B cell (primary cell): ENCODE measurements at regions not wholly inside any gene's neighbourhood (a gene's known extent, or its start where the extent isn't known, plus 50 kb on each side); places are given as distances from the start of the nearest gene placed in this dataset.
"Not testable (repeated sequence)": the region's sequence is repeated elsewhere in the genome, so short reads cannot be mapped to it uniquely, and the experiment has no call there.

Source experiments
- ATAC-seq: fragments of 200-7000 bp; cut with Tn5 transposase; one replicate; pipeline ENCODE4 v1.10.0; 2021; ENCODE audit warnings: low read depth, mild to moderate bottlenecking, moderate number of reproducible peaks, moderate library complexity
- CTCF ChIA-PET: fragments of 350-600 bp; sonication (Branson Sonifier 250); formaldehyde crosslinking; loops from one replicate; lab custom pipeline; 2021; ENCODE audit warnings: antibody characterized with exemption, inconsistent platforms; lab: Charles Lee
- POLR2A ChIA-PET: fragments of 350-600 bp; sonication (Branson Sonifier 250); formaldehyde crosslinking; loops from one replicate; lab custom pipeline; 2021; ENCODE audit warnings: antibody characterized with exemption; lab: Charles Lee
- DNase-seq: peaks from one replicate; pipeline ENCODE4 v3.0.0; 2013
- H2AFZ ChIP-seq: 2 replicates; pipeline ENCODE4 v1.6.1; 2012; ENCODE audit warnings: mild to moderate bottlenecking, low read depth, low read length; ENCODE audit not compliant: insufficient read depth, poor library complexity, severe bottlenecking
- H3K27ac ChIP-seq, 2 donors: 1 replicate in 1 of 2; 2 replicates in 1 of 2; pipeline ENCODE4 v1.5.1; 2012 to 2013; ENCODE audit warnings: low read length in 2 of 2, mild to moderate bottlenecking in 2 of 2, moderate library complexity in 1 of 2
- H3K27me3 ChIP-seq, 4 experiments: fragments of 200-600 bp in 1 of 4; sonication (generic) in 1 of 4; replicated peaks in 1 of 4; 1 replicate in 2 of 4; 2 replicates in 2 of 4; pipeline versions ENCODE4 v1.6.1 to v1.7.0; 2013 to 2016; ENCODE audit warnings: low read length in 3 of 4, mild to moderate bottlenecking in 2 of 4, mixed read lengths in 1 of 4, moderate library complexity in 1 of 4; ENCODE audit not compliant: insufficient read depth in 4 of 4, control insufficient read depth in 3 of 4; ENCODE audit errors: control extremely low read depth in 1 of 4
- H3K36me3 ChIP-seq, 2 experiments: replicated peaks in 1 of 2; 1 replicate in 1 of 2; 2 replicates in 1 of 2; pipeline versions ENCODE4 v1.6.1 to v1.7.1; 2013; ENCODE audit warnings: low read length in 1 of 2; ENCODE audit not compliant: insufficient read depth in 2 of 2, control insufficient read depth in 1 of 2; ENCODE audit errors: control extremely low read depth in 1 of 2, extremely low read depth in 1 of 2
- H3K4me1 ChIP-seq, 2 donors: fragments of 200-600 bp in 1 of 2; sonication (generic) in 1 of 2; 1 replicate in 1 of 2; 2 replicates in 1 of 2; pipeline versions ENCODE4 v1.5.1 to v1.6.1; 2013 to 2017; ENCODE audit warnings: low read length in 2 of 2; ENCODE audit not compliant: control insufficient read depth in 2 of 2, insufficient read depth in 2 of 2
- H3K4me2 ChIP-seq: replicated peaks from 2 replicates; pipeline ENCODE3; 2012; ENCODE audit warnings: mild to moderate bottlenecking, low read depth, low read length; ENCODE audit not compliant: poor library complexity, severe bottlenecking
- H3K4me3 ChIP-seq, 5 experiments: fragments of 200-600 bp in 1 of 5; sonication (generic) in 1 of 5; 1 replicate in 3 of 5; 2 replicates in 2 of 5; pipeline versions ENCODE4 v1.5.1 to v1.7.0; 2011 to 2016; ENCODE audit warnings: low read length in 4 of 5, mild to moderate bottlenecking in 4 of 5, low read depth in 2 of 5, control low read depth in 1 of 5, moderate library complexity in 1 of 5; ENCODE audit not compliant: insufficient read depth in 1 of 5; ENCODE audit errors: control extremely low read depth in 1 of 5, extremely low read depth in 1 of 5
- H3K79me2 ChIP-seq: fragments of 200-600 bp; sonication (generic); one replicate; pipeline ENCODE4 v1.6.0; 2016; ENCODE audit warnings: low read length; ENCODE audit not compliant: control insufficient read depth, insufficient read depth
- H3K9ac ChIP-seq: fragments of 200-600 bp; sonication (generic); 2 replicates; pipeline ENCODE4 v1.6.1; 2017; ENCODE audit warnings: mild to moderate bottlenecking, low read length, moderate library complexity
- H3K9me3 ChIP-seq, 3 donors: one replicate each; pipeline versions ENCODE4 v1.6.1 to v1.7.1; 2013; ENCODE audit warnings: low read length in 2 of 3; ENCODE audit not compliant: control insufficient read depth in 2 of 3, insufficient read depth in 1 of 3; ENCODE audit errors: control extremely low read depth in 1 of 3
- H4K20me1 ChIP-seq: 2 replicates; pipeline ENCODE4 v1.6.0; 2012; ENCODE audit warnings: mild to moderate bottlenecking, low read length; ENCODE audit not compliant: insufficient read depth, control insufficient read depth, poor library complexity, severe bottlenecking
- H3K27ac Mint-ChIP-seq: one replicate; pipeline ENCODE4 v1.8.0; 2021; ENCODE audit warnings: mixed read lengths
- H3K27me3 Mint-ChIP-seq: one replicate; pipeline ENCODE4 v1.8.0; 2021; ENCODE audit warnings: mixed read lengths
- H3K4me1 Mint-ChIP-seq: one replicate; pipeline ENCODE4 v1.8.0; 2021; ENCODE audit warnings: mixed read lengths
- H3K4me3 Mint-ChIP-seq: one replicate; pipeline ENCODE4 v1.8.0; 2021; ENCODE audit warnings: mixed read lengths
- H3K9me3 Mint-ChIP-seq: one replicate; pipeline ENCODE4 v1.8.0; 2022; ENCODE audit warnings: mixed read lengths; ENCODE audit not compliant: insufficient read depth
- CTCF ChIP-seq: fragments of 200-600 bp; IDR thresholded peaks from one replicate; pipeline ENCODE4 v1.8.0; 2022; ENCODE audit warnings: antibody characterized with exemption, mild to moderate bottlenecking
- EZH2 ChIP-seq: IDR thresholded peaks from 2 replicates; pipeline ENCODE4 v1.6.1; 2012; ENCODE audit warnings: borderline replicate concordance, low read depth, mild to moderate bottlenecking, moderate library complexity, low read length; ENCODE audit not compliant: insufficient read depth, poor library complexity, severe bottlenecking
- WGBS: methylation state at CpG from one replicate; pipeline ENCODE4 v1.1.5; 2013; ENCODE audit warnings: missing lambda C conversion rate; ENCODE audit not compliant: insufficient coverage; 5-methylcytosine and 5-hydroxymethylcytosine counted together
- intact Hi-C: fragments of 100-400 bp; cut with micrococcal nuclease; formaldehyde crosslinking; loops from one replicate; pipeline ENCODE4 v1.10.0; 2022

DNA sequence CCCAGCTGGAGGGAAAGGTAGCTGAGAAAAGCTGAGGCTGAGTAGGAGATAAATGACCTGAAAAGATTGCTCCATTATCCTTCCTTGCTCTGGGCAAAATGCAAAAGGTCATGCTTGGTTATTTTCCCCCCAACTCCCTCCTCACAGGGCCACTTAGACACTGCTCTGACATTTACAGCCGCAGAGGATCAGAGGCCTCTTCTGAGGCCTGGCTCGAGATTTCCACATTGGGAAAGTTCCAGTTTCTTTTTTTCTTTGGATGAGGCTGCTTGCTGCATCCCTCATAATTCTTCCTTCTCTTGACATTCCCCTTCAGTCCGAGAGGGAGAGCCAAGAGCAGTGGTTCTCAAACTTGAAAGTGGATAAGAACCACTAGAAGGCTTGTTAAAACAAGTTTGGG lies 60.1 kb upstream of the HSPA9 start:
- H3K27me3 ChIP-seq, result peaks cover 0 to 25% (median 11%) of the 10 kb centered on the region in 4 experiments
- peaks cover 17% of the 10 kb centered on the region for H3K27me3 Mint-ChIP-seq
- WGBS, result 92% methylated on average over 2 of the region's 3 CpGs

DNA sequence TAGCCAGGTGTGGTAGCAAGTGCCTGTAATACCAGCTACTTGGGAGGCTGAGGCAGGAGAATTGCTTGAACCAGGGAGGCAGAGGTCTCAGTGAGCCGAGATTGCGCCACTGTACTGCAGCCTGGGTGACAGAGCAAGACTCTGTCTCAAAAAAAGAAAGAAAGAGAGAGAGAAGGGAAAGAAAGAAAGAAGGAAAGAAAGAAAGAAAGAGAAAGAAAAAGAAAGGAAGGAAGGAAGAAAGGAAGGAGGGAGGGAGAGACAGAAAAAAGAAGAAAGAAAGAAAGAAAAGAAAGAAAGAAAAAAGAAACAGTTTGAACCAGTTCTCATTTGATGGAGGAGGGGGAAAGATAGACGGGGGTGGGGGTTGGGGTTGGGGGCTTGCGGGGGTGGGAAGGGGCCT lies 59.6 kb upstream of the HSPA9 start:
- H3K79me2 ChIP-seq, H3K4me2 ChIP-seq, H3K9me3 ChIP-seq, H3K9me3 Mint-ChIP-seq, H3K4me1 Mint-ChIP-seq, H4K20me1 ChIP-seq, intact Hi-C loops, H3K27ac ChIP-seq, H3K4me3 Mint-ChIP-seq, H3K9ac ChIP-seq, H3K4me1 ChIP-seq, DNase-seq, H3K36me3 ChIP-seq, H3K4me3 ChIP-seq, H2AFZ ChIP-seq, H3K27ac Mint-ChIP-seq, ATAC-seq, POLR2A ChIA-PET: not testable (repeated sequence)
- whole genome bisulfite sequencing, result 78% methylated on average over 4 of the region's 4 CpGs
- CTCF ChIA-PET, result interaction anchor here (1.3 kb wide), 1 partner anchor 9 kb away, joined by 4 read pairs; no protein-coding TSS in a partner anchor
- H3K27me3 ChIP-seq, result peaks cover 0 to 24% (median 11%) of the 10 kb centered on the region in 4 experiments
- H3K27me3 Mint-ChIP-seq, result peaks cover 15% of the 10 kb centered on the region

More for the DNA sequence above, 60.1 kb upstream of the HSPA9 start:
- Histone ChIP-seq H3K36me3 (no peaks in the 10 kb centered on the region), H3K79me2 (no peaks in the 10 kb centered on the region), H3K27ac (no peak overlapping the region), H3K4me2 (no peak overlapping the region), H3K4me3 (no peak overlapping the region), H2AFZ (no peak overlapping the region), H3K9ac (no peak overlapping the region), H3K9me3 (no peaks in the 10 kb centered on the region), H4K20me1 (no peaks in the 10 kb centered on the region), H3K4me1 (peaks cover 0 to 3% of the 10 kb centered on the region in 2 donors)
- peaks cover 3% of the 10 kb centered on the region for H3K4me1 Mint-ChIP-seq
- TF ChIP-seq CTCF (no peak), EZH2 (no peak)
- CTCF ChIA-PET, result no interaction called here
- H3K4me3 Mint-ChIP-seq, result no peak overlapping the region
- no peaks in the 10 kb centered on the region for H3K9me3 Mint-ChIP-seq
- intact Hi-C loops, result no loop called here
- DNase-seq (no peak), ATAC-seq (no peak)
- POLR2A ChIA-PET, result no interaction called here
- no peak overlapping the region for H3K27ac Mint-ChIP-seq
